CD8-positive, alpha-beta memory T cell (primary cell): ENCODE measurements at regions not wholly inside any gene's neighbourhood (a gene's known extent, or its start where the extent isn't known, plus 50 kb on each side); places are given as distances from the start of the nearest gene placed in this dataset.

Experiments used
- CTCF ChIA-PET: fragments of 350-600 bp; sonication (Branson Sonifier 250); formaldehyde crosslinking; loops from one replicate; lab custom pipeline; 2021; ENCODE audit warnings: antibody characterized with exemption; lab: Charles Lee
- POLR2A ChIA-PET: fragments of 350-600 bp; sonication (Branson Sonifier 250); formaldehyde crosslinking; loops from one replicate; lab custom pipeline; 2021; ENCODE audit warnings: antibody characterized with exemption; lab: Charles Lee
- DNase-seq, 5 donors: peaks; one replicate each; pipeline versions ENCODE4 v3.0.0 to v3.0.0-alpha.2; 2020 to 2022; ENCODE audit warnings: mixed read lengths in 1 of 5
- H3K27ac ChIP-seq: one replicate; pipeline ENCODE4 v1.7.0; 2013; ENCODE audit warnings: low read depth, mild to moderate bottlenecking, low read length, moderate library complexity
- H3K27me3 ChIP-seq: 2 replicates; pipeline ENCODE4 v1.7.0; 2013; ENCODE audit warnings: low read length, mild to moderate bottlenecking; ENCODE audit not compliant: insufficient read depth, poor library complexity, severe bottlenecking
- H3K36me3 ChIP-seq: 2 replicates; pipeline ENCODE4 v1.7.0; 2013; ENCODE audit warnings: mild to moderate bottlenecking, low read length, moderate library complexity; ENCODE audit not compliant: insufficient read depth
- H3K4me1 ChIP-seq: 2 replicates; pipeline ENCODE4 v1.7.0; 2013; ENCODE audit warnings: mild to moderate bottlenecking, low read length, moderate library complexity; ENCODE audit not compliant: insufficient read depth
- H3K4me3 ChIP-seq: 2 replicates; pipeline ENCODE4 v1.7.0; 2013; ENCODE audit warnings: mild to moderate bottlenecking, low read length
- H3K9me3 ChIP-seq: 2 replicates; pipeline ENCODE4 v1.7.0; 2013; ENCODE audit warnings: mild to moderate bottlenecking, low read length
- H3K27ac Mint-ChIP-seq, 8 donors: one replicate each; pipeline ENCODE4 v1.8.0; 2020 to 2021; ENCODE audit warnings: mixed read lengths in 8 of 8, mild to moderate bottlenecking in 6 of 8, inconsistent platforms in 3 of 8, moderate library complexity in 3 of 8
- H3K27me3 Mint-ChIP-seq, 2 donors: one replicate each; pipeline ENCODE4 v1.8.0; 2020 to 2021; ENCODE audit warnings: mixed read lengths in 2 of 2, mild to moderate bottlenecking in 1 of 2, moderate library complexity in 1 of 2
- H3K36me3 Mint-ChIP-seq, 3 donors: one replicate each; pipeline ENCODE4 v1.8.0; 2020 to 2021; ENCODE audit warnings: mixed read lengths in 3 of 3, inconsistent platforms in 1 of 3, mild to moderate bottlenecking in 1 of 3
- H3K4me1 Mint-ChIP-seq, 3 donors: one replicate each; pipeline ENCODE4 v1.8.0; 2020 to 2021; ENCODE audit warnings: mixed read lengths in 3 of 3, inconsistent platforms in 1 of 3, mild to moderate bottlenecking in 1 of 3
- H3K4me3 Mint-ChIP-seq, 7 donors: one replicate each; pipeline ENCODE4 v1.8.0; 2020 to 2021; ENCODE audit warnings: mixed read lengths in 7 of 7, mild to moderate bottlenecking in 6 of 7, moderate library complexity in 4 of 7, inconsistent platforms in 2 of 7
- H3K9me3 Mint-ChIP-seq, 5 donors: one replicate each; pipeline ENCODE4 v1.8.0; 2020 to 2022; ENCODE audit warnings: mixed read lengths in 5 of 5, mild to moderate bottlenecking in 3 of 5, moderate library complexity in 2 of 5, inconsistent platforms in 1 of 5

DNA sequence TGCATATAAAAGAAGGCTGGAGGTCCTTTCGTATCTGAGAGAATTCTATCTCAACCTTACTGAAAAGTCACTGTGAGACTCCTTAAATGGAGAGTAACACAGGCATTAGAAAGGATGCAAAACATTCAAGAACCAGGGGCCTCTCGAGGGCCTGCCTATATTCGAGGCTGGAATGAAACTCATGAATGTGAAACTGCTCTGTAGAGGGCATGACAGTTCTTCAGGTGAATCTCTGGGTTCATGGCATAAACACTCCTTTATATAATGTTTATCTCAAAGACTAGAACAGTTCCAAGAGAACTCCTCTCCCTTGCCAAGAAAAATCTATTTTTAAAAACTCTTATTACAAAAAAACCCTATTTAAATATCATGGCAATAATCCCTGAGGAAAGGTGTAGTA lies 113.9 kb downstream of the SEC61B start:
- CTCF ChIA-PET = no interaction called here

GRCh38 chr9:99336531-99336930 lies 114.4 kb downstream of the SEC61B start:
- CTCF ChIA-PET = no interaction called here
- Mint-ChIP-seq H3K9me3 (no peaks in the 10 kb centered on the region), H3K4me3 (no peak overlapping the region), H3K27ac (peak overlapping the region in 1 of 8 donors; percentile 25), H3K36me3 (no peaks in the 10 kb centered on the region), H3K4me1 (no peaks in the 10 kb centered on the region), H3K27me3 (peaks cover 8 to 11% of the 10 kb centered on the region in 2 donors)
- DNase-seq = no peak
- H3K36me3 ChIP-seq = no peaks in the 10 kb centered on the region
- H3K4me1 ChIP-seq = no peaks in the 10 kb centered on the region
- H3K27me3 ChIP-seq = no peaks in the 10 kb centered on the region
- H3K4me3 ChIP-seq = no peak overlapping the region
- POLR2A ChIA-PET = no interaction called here
- H3K27ac ChIP-seq = no peak overlapping the region
- H3K9me3 ChIP-seq = no peaks in the 10 kb centered on the region

More for the DNA sequence above, 113.9 kb downstream of the SEC61B start:
- POLR2A ChIA-PET = no interaction called here
- H3K4me3 ChIP-seq = no peak overlapping the region
- no peak overlapping the region for H3K27ac ChIP-seq
- H3K4me1 ChIP-seq = no peaks in the 10 kb centered on the region
- H3K9me3 ChIP-seq = no peaks in the 10 kb centered on the region
- H3K27me3 Mint-ChIP-seq = peaks cover 8 to 11% of the 10 kb centered on the region in 2 donors
- no peaks in the 10 kb centered on the region for H3K36me3 Mint-ChIP-seq
- no peak overlapping the region for H3K4me3 Mint-ChIP-seq
- no peak for DNase-seq
- no peaks in the 10 kb centered on the region for H3K36me3 ChIP-seq
- H3K9me3 Mint-ChIP-seq = no peaks in the 10 kb centered on the region
- no peak overlapping the region for H3K27ac Mint-ChIP-seq
- no peaks in the 10 kb centered on the region for H3K4me1 Mint-ChIP-seq
- H3K27me3 ChIP-seq = no peaks in the 10 kb centered on the region

- H3K4me3 Mint-ChIP-seq = no peak overlapping the region
- Histone ChIP-seq H3K4me1 (no peaks in the 10 kb centered on the region), H3K36me3 (no peaks in the 10 kb centered on the region), H3K27ac (no peak overlapping the region), H3K9me3 (no peaks in the 10 kb centered on the region), H3K27me3 (no peaks in the 10 kb centered on the region), H3K4me3 (no peak overlapping the region)
- DNase-seq = no peak
- H3K36me3 Mint-ChIP-seq = no peaks in the 10 kb centered on the region
- POLR2A ChIA-PET = no interaction called here
- CTCF ChIA-PET = no interaction called here
- H3K4me1 Mint-ChIP-seq = no peaks in the 10 kb centered on the region
- peaks cover 1 to 3% of the 10 kb centered on the region in 2 donors for H3K27me3 Mint-ChIP-seq
- H3K9me3 Mint-ChIP-seq = no peaks in the 10 kb centered on the region
- H3K27ac Mint-ChIP-seq = no peak overlapping the region
Measured at GRCh38 chr9:99340281-99340680, 118.2 kb downstream of the SEC61B start.

GRCh38 chr9:99341686-99342085 lies 119.6 kb downstream of the SEC61B start:
- Mint-ChIP-seq H3K4me1 (no peaks in the 10 kb centered on the region), H3K36me3 (no peaks in the 10 kb centered on the region), H3K4me3 (no peak overlapping the region), H3K27ac (no peak overlapping the region), H3K9me3 (no peaks in the 10 kb centered on the region), H3K27me3 (peaks cover 1 to 5% of the 10 kb centered on the region in 2 donors)
- DNase-seq = no peak
- Histone ChIP-seq H3K27me3 (no peaks in the 10 kb centered on the region), H3K36me3 (no peaks in the 10 kb centered on the region), H3K9me3 (no peaks in the 10 kb centered on the region), H3K4me1 (no peaks in the 10 kb centered on the region), H3K27ac (no peak overlapping the region), H3K4me3 (no peak overlapping the region)
- POLR2A ChIA-PET = no interaction called here
- CTCF ChIA-PET = no interaction called here

DNA sequence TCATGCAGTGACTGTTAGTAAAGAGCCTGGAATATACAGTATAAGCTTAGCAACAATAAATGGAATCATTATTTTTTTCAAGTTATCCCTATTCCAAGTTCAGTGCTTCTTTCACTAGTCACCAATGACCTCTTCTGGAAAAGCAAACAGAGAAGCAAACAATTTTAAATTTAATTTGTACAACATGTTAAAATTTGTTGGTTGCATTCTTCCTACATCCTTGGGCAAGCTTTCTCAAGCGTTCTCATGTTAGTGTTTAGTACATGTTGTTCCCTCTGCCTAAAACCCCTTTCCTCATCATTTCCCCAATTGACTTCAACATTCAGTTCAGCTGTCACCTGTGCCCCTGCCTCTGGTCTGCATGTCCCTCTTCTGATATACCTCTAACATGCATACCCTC lies 123.4 kb downstream of the SEC61B start:
- Mint-ChIP-seq H3K4me1 (no peaks in the 10 kb centered on the region), H3K27me3 (peaks cover 0 to 9% of the 10 kb centered on the region in 2 donors), H3K9me3 (no peaks in the 10 kb centered on the region), H3K4me3 (no peak overlapping the region), H3K27ac (no peak overlapping the region), H3K36me3 (no peaks in the 10 kb centered on the region)
- POLR2A ChIA-PET = no interaction called here
- no peaks in the 10 kb centered on the region for H3K27me3 ChIP-seq
- no peaks in the 10 kb centered on the region for H3K9me3 ChIP-seq
- no peak overlapping the region for H3K4me3 ChIP-seq
- CTCF ChIA-PET = no interaction called here
- DNase-seq = no peak
- H3K27ac ChIP-seq = no peak overlapping the region
- no peaks in the 10 kb centered on the region for H3K4me1 ChIP-seq
- H3K36me3 ChIP-seq = no peaks in the 10 kb centered on the region

DNA sequence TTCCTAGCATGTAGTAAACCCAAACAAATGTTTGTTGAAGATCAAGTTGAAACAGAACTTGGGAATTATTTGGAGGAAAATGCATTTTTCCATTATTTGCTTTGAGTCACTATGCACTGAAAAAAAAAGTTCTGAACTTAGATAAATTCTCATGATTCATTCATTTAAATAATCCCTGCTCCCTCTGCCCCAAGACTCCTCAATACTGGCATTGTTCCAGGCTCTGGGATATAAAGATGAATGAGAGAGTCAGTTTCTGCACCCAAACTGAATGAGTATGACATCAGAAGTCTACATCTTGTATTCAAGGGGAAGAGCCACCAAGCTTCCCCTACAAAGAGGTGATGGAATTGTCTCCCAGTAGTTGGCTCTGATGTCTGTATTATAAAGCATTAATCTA lies 123.9 kb downstream of the SEC61B start:
- Mint-ChIP-seq H3K27ac (peak overlapping the region in 1 of 8 donors; percentile 2), H3K27me3 (peaks cover under 1 to 9% of the 10 kb centered on the region in 2 donors), H3K4me1 (no peaks in the 10 kb centered on the region), H3K4me3 (no peak overlapping the region), H3K9me3 (no peaks in the 10 kb centered on the region), H3K36me3 (no peaks in the 10 kb centered on the region)
- H3K4me3 ChIP-seq = no peak overlapping the region
- H3K27ac ChIP-seq = no peak overlapping the region
- DNase-seq = no peak
- H3K27me3 ChIP-seq = no peaks in the 10 kb centered on the region
- no peaks in the 10 kb centered on the region for H3K36me3 ChIP-seq
- POLR2A ChIA-PET = no interaction called here
- H3K9me3 ChIP-seq = no peaks in the 10 kb centered on the region
- H3K4me1 ChIP-seq = no peaks in the 10 kb centered on the region
- CTCF ChIA-PET = no interaction called here

DNA sequence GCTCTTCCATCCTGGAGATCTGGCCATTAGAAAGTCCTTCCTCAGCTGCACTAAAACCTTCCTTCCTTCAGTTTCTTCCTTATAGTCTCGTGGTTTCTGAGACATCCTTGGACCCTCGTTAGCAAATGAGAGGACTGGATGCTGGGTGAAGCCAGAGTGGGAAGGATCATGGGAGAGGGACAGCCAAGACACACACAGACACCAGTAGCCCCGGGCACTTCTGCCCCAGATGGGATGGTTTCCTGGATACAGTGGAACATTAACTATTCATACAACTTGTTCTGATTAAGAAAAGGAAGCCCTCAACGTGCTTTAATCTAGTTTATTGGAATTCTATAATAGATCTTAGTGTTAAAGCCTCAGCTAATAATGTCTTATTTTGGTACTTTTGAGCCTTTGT lies 125.5 kb downstream of the SEC61B start:
- H3K9me3 Mint-ChIP-seq = no peaks in the 10 kb centered on the region
- CTCF ChIA-PET = no interaction called here

GRCh38 chr9:99348289-99348688 lies 126.2 kb downstream of the SEC61B start:
- Mint-ChIP-seq H3K27me3 (peaks cover 9 to 11% of the 10 kb centered on the region in 2 donors), H3K9me3 (no peaks in the 10 kb centered on the region), H3K27ac (no peak overlapping the region), H3K36me3 (no peaks in the 10 kb centered on the region), H3K4me1 (no peaks in the 10 kb centered on the region), H3K4me3 (no peak overlapping the region)
- POLR2A ChIA-PET = no interaction called here
- Histone ChIP-seq H3K4me1 (no peaks in the 10 kb centered on the region), H3K36me3 (no peaks in the 10 kb centered on the region), H3K4me3 (no peak overlapping the region), H3K27ac (no peak overlapping the region), H3K9me3 (no peaks in the 10 kb centered on the region), H3K27me3 (no peaks in the 10 kb centered on the region)
- no peak for DNase-seq
- CTCF ChIA-PET = no interaction called here

More for the DNA sequence above, 125.5 kb downstream of the SEC61B start:
- Histone ChIP-seq H3K27me3 (no peaks in the 10 kb centered on the region), H3K36me3 (no peaks in the 10 kb centered on the region), H3K4me3 (no peak overlapping the region), H3K4me1 (no peaks in the 10 kb centered on the region), H3K9me3 (no peaks in the 10 kb centered on the region), H3K27ac (no peak overlapping the region)
- POLR2A ChIA-PET = no interaction called here
- H3K4me1 Mint-ChIP-seq = no peaks in the 10 kb centered on the region
- H3K4me3 Mint-ChIP-seq = no peak overlapping the region
- no peak overlapping the region for H3K27ac Mint-ChIP-seq
- H3K27me3 Mint-ChIP-seq = peaks cover 9 to 11% of the 10 kb centered on the region in 2 donors
- no peaks in the 10 kb centered on the region for H3K36me3 Mint-ChIP-seq
- no peak for DNase-seq

- Mint-ChIP-seq H3K36me3 (no peaks in the 10 kb centered on the region), H3K9me3 (no peaks in the 10 kb centered on the region), H3K27ac (no peak overlapping the region), H3K4me1 (no peaks in the 10 kb centered on the region), H3K4me3 (no peak overlapping the region), H3K27me3 (peaks cover 9 to 11% of the 10 kb centered on the region in 2 donors)
- no peaks in the 10 kb centered on the region for H3K4me1 ChIP-seq
- no peak overlapping the region for H3K4me3 ChIP-seq
- no peaks in the 10 kb centered on the region for H3K36me3 ChIP-seq
- no peaks in the 10 kb centered on the region for H3K9me3 ChIP-seq
- H3K27me3 ChIP-seq = no peaks in the 10 kb centered on the region
- ChIA-PET POLR2A (no interaction called here), CTCF (no interaction called here)
- DNase-seq = no peak
- no peak overlapping the region for H3K27ac ChIP-seq
Measured at GRCh38 chr9:99349870-99350269, 127.8 kb downstream of the SEC61B start.
